Right atrium auricular region (tissue), 2 donors: ENCODE measurements at regions not wholly inside any gene's neighbourhood (a gene's known extent, or its start where the extent isn't known, plus 50 kb on each side); places are given as distances from the start of the nearest gene placed in this dataset.

Experiments used
- DNase-seq: peaks from one replicate; pipeline ENCODE4 v3.0.0-alpha.2; 2019; ENCODE audit warnings: low spot score
- H3K27ac ChIP-seq, 2 donors: fragments of 200-600 bp; sonication (generic); 1 replicate in 1 of 2; 2 replicates in 1 of 2; pipeline ENCODE4 v1.5.1; 2016 to 2019
- H3K27me3 ChIP-seq, 2 donors: fragments of 200-600 bp; sonication (generic); one replicate each; pipeline versions ENCODE4 v1.5.1 to v1.6.0; 2017 to 2019
- H3K36me3 ChIP-seq: fragments of 200-600 bp; sonication (generic); one replicate; pipeline ENCODE4 v1.5.1; 2016
- H3K4me1 ChIP-seq, 2 donors: fragments of 200-600 bp; sonication (generic); one replicate each; pipeline versions ENCODE4 v1.5.1 to v1.6.0; 2017 to 2019
- H3K4me3 ChIP-seq, 2 donors: fragments of 200-600 bp; sonication (generic); 1 replicate in 1 of 2; 2 replicates in 1 of 2; pipeline ENCODE4 v1.5.1; 2017 to 2019; ENCODE audit warnings: mild to moderate bottlenecking in 1 of 2, moderate library complexity in 1 of 2
- H3K9me3 ChIP-seq, 2 donors: fragments of 200-600 bp; sonication (generic); one replicate each; pipeline ENCODE4 v1.5.1; 2019
- CTCF ChIP-seq, 2 donors: fragments of 200-600 bp; sonication (generic); IDR thresholded peaks; one replicate each; pipeline ENCODE4 v1.5.1; 2019; ENCODE audit warnings: antibody characterized with exemption in 2 of 2

GRCh38 chr6:11659757-11660156 is 118.8 kb downstream of the ADTRP start:
- no peaks in the 10 kb centered on the region for H3K36me3 ChIP-seq
- DNase-seq, result no peak
- no peak overlapping the region for H3K27ac ChIP-seq
- no peaks in the 10 kb centered on the region for H3K27me3 ChIP-seq
- no peak overlapping the region for H3K4me3 ChIP-seq
- H3K9me3 ChIP-seq, result no peaks in the 10 kb centered on the region
- H3K4me1 ChIP-seq, result peaks cover 0 to 14% of the 10 kb centered on the region in 2 donors
- TF ChIP-seq CTCF (IDR thresholded peaks at IDR 0.05), result no peak

GRCh38 chr6:11662323-11662722 is 116.3 kb downstream of the ADTRP start:
- DNase-seq, result no peak
- H3K4me1 ChIP-seq, result no peaks in the 10 kb centered on the region
- no peak overlapping the region for H3K4me3 ChIP-seq

GRCh38 chr6:11663519-11663918 is 115.1 kb downstream of the ADTRP start:
- Histone ChIP-seq H3K9me3 (no peaks in the 10 kb centered on the region), H3K27me3 (no peaks in the 10 kb centered on the region), H3K4me1 (no peaks in the 10 kb centered on the region), H3K36me3 (no peaks in the 10 kb centered on the region), H3K27ac (no peak overlapping the region), H3K4me3 (no peak overlapping the region)
- no peak for TF ChIP-seq CTCF (IDR thresholded peaks at IDR 0.05)
- DNase-seq, result no peak

More at GRCh38 chr6:11662323-11662722, 116.3 kb downstream of the ADTRP start:
- Histone ChIP-seq H3K9me3 (no peaks in the 10 kb centered on the region), H3K36me3 (no peaks in the 10 kb centered on the region), H3K27me3 (no peaks in the 10 kb centered on the region), H3K27ac (no peak overlapping the region)
- TF ChIP-seq CTCF (IDR thresholded peaks at IDR 0.05), result no peak
